NOMO-1 treated with DMSO at 0.1 percent for 48 hours (cell line): ENCODE measurements at regions not wholly inside any gene's neighbourhood (a gene's known extent, or its start where the extent isn't known, plus 50 kb on each side); places are given as distances from the start of the nearest gene placed in this dataset.

ENCODE experiments used
- DNase-seq: peaks from one replicate; lab custom pipeline; 2025; ENCODE audit not compliant: unreplicated experiment; lab: John Stamatoyannopoulos, UW

DNA sequence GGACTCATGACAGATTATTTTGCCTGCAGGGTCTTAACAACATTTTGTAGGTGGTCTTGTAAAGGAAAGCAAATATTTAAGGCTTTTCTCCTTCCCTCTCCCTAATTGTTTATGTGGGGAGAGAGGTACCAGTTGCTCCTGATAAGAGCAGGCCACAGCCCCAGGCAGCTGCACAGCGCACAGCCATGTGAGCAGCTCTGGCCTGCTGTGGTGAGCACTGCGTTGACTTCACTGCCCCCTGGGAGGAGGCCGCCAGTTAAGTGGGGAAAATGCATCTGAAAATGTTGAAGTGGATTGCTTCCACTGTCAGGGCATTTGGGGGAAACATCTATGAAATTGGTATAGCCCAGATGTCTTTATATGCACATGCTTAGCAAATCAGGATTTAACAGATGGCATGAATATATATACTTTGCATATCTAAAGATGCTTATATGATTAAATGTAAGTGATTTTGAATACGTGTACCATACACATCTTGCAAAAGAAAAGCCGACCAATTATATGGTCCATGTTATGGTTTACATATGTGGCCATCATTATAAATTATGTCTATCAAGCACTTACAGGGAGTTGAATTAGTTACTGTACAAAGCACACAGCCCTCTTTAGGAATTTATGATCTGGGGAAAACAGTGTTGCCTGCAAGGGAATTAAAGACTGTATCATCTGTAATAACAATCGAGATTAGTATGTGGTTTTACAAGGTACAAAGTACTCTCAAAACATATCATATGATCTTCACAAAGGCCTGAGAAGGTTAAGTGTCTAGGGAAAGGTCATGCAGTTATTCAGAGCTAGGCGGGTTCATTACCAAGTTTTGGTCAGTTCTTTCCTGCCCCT is 132.1 kb downstream of the RHOU start:
- no peak for DNase-seq

DNA sequence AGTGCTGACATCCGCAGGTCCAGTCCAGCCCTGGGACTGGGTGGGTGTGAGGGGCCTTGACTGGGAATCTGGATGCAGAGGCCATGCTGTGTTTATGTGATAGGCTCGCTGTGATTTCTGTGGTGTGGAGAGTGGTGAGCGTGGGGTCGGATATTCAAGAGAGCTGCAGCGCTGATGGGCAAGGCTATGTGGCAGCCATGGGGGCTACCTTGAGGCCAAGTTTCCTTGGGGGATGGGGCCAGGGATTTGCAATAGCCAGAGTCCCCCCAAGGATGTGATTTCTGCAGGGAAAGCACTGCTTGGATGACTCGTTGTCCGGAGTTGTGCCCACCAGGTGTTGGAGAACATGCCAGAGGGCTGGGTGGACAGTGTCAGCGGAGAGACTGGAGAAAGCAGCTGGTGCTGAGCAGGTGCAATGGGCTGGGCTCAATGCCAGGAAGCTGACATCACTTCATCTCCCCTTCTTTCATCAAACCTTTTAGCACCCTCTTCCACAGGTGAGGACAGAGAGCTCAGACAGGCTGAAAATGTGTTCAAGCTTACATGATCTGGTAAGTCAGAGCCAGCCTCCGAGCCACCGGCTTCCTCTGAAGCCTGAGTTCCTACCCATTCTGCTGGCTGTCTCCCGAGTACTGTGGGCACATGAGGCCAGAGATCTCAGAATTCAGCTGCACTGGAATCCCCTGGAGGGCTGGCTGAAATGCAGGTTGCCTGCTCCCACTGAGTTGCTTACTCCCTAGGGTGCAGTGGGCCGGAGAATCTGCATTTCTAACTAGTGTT is 132.9 kb downstream of the RHOU start:
- DNase-seq: no peak

GRCh38 chr1:228868731-228869024 is 133.4 kb downstream of the RHOU start:
- DNase-seq: no peak

DNA sequence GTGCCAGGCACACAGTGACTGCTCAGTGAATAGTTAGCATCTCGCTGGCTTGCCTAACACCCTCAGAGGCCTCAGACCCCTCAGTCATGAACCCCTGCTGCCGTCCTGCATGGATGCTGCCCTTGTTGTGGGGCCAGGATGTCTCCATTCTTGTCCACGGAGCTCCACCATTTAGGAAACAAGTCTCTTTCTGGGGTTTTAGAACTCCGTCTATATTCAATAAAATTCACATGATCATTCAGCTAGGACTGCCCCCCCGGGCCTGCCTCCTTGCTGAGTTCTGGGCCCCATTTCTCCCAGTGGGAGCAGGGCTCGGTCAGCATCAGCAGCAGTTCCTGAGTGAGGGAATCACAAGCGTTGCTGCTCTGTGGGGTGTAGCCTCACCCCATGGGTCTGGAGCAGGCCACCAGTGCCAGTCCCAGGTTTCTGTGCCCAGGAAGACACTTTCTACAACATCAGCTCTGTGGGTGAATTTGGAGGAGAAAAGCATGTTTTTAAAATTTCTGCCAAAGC is 134.1 kb downstream of the RHOU start:
- no peak for DNase-seq

- DNase-seq: no peak
These were observed 134.9 kb downstream of the RHOU start for GRCh38 chr1:228870041-228870713.

DNA sequence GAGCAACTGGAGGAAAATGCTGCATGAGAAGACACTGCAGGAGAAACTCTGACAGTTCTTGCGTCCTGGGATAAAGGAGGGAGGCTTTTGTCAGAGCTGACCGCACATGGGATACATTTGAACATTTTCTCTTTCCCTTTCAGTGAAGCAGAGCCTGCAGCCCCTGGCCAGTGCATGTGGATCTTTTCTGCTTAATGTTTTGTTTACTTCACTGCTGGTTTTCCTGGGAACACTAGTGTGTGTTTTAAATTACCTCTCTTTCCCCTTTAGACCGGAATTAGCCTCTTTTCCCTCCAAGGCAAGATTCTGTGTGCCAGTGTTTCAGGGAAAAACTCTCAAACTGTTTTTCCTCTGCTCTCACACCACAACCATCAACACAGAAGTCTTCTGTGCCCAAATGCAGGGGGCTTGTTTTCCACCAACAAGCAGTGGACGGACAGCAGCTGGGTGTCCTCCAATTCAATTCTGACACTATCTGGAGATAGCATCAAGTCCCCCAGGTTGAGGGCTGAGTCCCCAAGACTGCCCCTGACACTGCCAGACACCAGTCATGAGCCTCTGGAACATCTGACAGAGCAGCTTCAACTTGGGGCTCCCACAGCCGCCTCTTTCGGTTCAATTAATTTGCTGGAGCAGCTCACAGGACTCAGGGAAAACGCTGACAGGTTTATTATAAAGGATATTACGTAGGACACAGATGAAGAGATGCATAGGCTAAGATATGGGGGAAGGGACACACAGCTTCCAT is 136.2 kb downstream of the RHOU start:
- DNase-seq: no peak

DNA sequence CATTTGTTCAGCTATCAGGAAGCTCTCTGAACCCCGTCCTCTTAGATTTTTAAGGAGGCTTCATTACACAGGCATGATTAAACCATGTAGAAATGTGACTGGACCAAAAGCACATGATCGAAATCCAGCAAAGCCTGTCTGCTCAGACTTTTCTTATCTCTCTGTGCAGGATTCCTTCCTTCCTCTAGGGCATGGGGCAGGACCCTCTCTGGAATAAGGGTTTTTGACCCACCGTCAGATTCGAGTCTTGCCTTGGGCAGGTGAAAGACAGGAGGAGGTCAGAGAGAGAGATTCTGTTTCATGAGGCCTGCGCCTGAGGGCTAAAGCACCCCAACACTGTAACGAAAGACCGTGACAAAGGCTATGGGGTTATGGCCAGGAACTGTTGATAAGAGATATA is 136.8 kb downstream of the RHOU start:
- no peak for DNase-seq

GRCh38 chr1:228873709-228874108 is 138.4 kb downstream of the RHOU start:
- DNase-seq: no peak

- no peak for DNase-seq
These were observed 140.5 kb downstream of the RHOU start for GRCh38 chr1:228875741-228876140.

GRCh38 chr1:228876187-228876586 is 140.9 kb downstream of the RHOU start:
- DNase-seq: no peak

- DNase-seq: no peak
These were observed 143.9 kb downstream of the RHOU start for GRCh38 chr1:228879164-228879563.

- DNase-seq: no peak
These were observed 146.9 kb downstream of the RHOU start for GRCh38 chr1:228882041-228882770.

DNA sequence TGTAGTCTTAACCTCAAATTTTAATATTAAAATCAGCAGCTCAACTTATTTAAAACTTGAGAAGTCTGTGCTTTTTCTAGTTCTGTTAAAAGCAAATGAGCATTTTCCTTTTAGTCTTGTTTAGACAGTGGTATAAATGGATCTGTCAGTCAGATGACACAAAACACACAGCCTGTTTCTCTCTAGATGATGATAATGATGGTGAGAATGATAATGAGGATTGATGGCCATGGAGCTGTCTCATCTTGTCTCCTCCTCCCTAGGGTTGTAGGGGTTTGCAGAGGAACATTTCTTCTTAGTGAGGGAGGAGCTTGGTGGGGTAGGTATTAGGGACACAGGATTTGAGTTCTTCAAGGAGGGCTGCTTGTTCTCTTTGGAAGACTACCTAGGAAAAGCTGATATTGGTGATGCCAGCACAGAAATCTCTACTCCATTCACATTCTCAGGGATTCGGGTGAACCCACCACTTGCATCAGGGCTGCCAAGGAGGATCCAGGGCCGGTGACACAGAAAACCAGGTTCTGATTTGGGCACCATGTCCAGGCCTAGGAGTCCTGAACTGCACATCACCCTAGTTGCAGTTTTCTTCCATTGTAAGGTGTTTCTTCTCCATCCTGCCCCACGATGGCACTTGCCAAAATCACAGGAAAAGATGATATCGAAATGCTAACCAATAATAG is 147.6 kb downstream of the RHOU start:
- no peak for DNase-seq

DNA sequence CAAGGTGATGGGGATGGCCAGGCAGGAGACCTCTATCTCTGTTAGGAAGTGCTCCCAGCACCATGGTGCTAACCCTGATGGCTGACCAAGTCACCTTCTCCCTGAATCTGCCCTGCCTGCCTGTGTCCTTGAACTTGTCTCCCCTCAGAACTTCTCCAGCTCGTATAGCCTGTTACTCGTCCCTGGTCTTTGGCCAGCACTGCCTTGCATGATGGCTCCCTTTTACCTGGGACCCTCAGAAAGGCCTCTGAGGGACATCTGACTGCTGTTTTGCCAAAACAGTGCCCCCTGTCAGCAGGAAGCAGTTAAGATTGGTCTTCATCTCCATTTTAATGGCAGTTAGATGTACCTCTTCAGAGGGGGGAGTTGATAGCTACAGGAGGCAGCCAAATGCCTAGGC is 148.3 kb downstream of the RHOU start:
- DNase-seq: no peak

- DNase-seq: no peak
These were observed 148.9 kb downstream of the RHOU start for GRCh38 chr1:228884196-228884595.

DNA sequence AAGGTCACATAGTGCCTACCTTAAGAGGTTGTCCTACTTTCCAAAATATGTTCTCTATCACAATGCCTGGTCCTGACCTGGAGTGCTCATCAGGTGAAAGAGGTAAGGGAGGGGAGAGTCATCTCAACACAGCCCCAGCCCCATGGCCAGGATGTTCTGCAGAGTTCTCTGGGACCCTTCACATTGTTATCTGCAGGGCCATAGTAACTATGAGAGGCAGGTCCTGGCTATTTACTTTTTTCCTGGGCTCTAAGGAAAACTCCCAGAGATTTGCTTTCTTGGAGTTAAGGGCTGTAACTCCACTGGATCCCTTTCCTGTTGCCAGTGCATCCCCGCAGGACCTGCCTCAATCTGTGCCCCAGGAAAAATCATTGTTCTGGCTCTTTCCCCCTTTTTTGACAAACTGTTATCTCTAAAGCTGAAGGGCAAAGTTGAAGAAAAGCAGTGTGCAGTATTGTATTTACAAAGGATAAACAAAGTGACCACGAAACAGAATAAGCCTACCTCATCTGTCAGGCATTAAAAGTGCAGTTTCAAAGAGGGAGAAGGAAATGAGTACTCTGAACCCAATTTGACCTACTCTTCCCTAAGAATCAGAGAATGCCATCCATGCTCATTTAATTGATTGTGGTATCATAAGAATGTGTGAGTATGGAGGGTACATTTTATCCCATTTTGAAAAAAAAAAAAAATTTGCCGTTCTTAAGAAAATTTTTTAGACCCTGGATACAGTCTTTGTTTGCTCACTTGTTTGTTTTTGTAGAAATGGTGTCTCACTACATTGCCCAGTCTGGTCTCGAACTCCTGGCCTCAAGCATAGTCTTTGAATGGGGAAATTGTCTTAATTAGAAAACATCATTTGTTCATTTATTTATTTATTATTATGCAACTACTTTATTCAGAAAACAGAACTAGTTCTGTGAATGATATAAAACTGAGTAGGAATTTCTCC is 149.6 kb downstream of the RHOU start:
- no peak for DNase-seq

- DNase-seq: no peak
These were observed 150.6 kb downstream of the RHOU start for GRCh38 chr1:228885845-228886244.

DNA sequence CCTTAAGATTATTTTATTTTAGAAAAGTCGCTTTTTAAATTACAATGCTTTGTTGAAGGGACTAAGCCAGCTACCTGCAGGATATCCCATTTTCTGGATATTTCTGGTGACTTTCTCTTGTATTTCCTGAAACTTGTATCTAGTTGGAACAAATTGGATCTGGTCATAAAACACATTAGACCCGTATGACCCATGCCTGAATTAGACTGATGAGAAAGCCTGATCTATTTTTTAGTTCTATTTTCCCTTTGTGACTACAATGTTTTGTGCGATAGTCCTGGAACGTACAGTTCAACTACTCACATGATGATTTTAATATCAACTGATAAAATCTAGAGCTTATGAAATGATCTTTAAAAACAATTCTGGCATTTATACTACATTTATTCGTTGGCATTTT is 151.8 kb downstream of the RHOU start:
- DNase-seq: no peak

GRCh38 chr1:228887960-228888359 is 152.7 kb downstream of the RHOU start:
- DNase-seq: no peak
